ENCODE measurements at regions not wholly inside any gene's neighbourhood (a gene's known extent, or its start where the extent isn't known, plus 50 kb on each side); places are given as distances from the start of the nearest gene placed in this dataset.
"Not testable (repeated sequence)": the region's sequence is repeated elsewhere in the genome, so short reads cannot be mapped to it uniquely, and the experiment has no call there.

GRCh38 chr1:60634106-60634505 lies 448.3 kb upstream of the NFIA start:
- CTCF ChIA-PET: no interaction called here
- POLR2A ChIA-PET: no interaction called here
- DNase-seq (ENCODE audit: extremely low spot score): no peak
- TF ChIP-seq CTCF (IDR thresholded peaks at IDR 0.05; ENCODE audit: control extremely low read depth, extremely low read depth, low read depth, missing control alignments): no peak

GRCh38 chr1:60622486-60622885 lies 459.9 kb upstream of the NFIA start:
- ChIA-PET CTCF (no interaction called here), POLR2A (no interaction called here)
- TF ChIP-seq CTCF (IDR thresholded peaks at IDR 0.05; ENCODE audit: control extremely low read depth, extremely low read depth, low read depth, missing control alignments): no peak
- no peak for DNase-seq (ENCODE audit: extremely low spot score)

- no peak for DNase-seq (ENCODE audit: extremely low spot score)
- CTCF ChIA-PET: interaction anchor here (1.2 kb wide), 1 partner anchor 11 kb away, joined by 3 read pairs; no protein-coding TSS in a partner anchor
- TF ChIP-seq CTCF (IDR thresholded peaks at IDR 0.05; ENCODE audit: control extremely low read depth, extremely low read depth, low read depth, missing control alignments): no peak
- POLR2A ChIA-PET: no interaction called here
These were observed 461.0 kb upstream of the NFIA start for GRCh38 chr1:60621368-60621851.

GRCh38 chr1:60620087-60620486 lies 462.3 kb upstream of the NFIA start:
- TF ChIP-seq CTCF (IDR thresholded peaks at IDR 0.05; ENCODE audit: control extremely low read depth, extremely low read depth, low read depth, missing control alignments): no peak
- POLR2A ChIA-PET: no interaction called here
- CTCF ChIA-PET: no interaction called here
- DNase-seq (ENCODE audit: extremely low spot score): no peak

- ChIA-PET POLR2A (no interaction called here), CTCF (no interaction called here)
These were observed 462.8 kb upstream of the NFIA start for GRCh38 chr1:60619581-60619980.

GRCh38 chr1:60615666-60616065 lies 466.7 kb upstream of the NFIA start:
- CTCF ChIA-PET: no interaction called here
- POLR2A ChIA-PET: no interaction called here
- TF ChIP-seq CTCF (IDR thresholded peaks at IDR 0.05; ENCODE audit: control extremely low read depth, extremely low read depth, low read depth, missing control alignments): no peak
- DNase-seq (ENCODE audit: extremely low spot score): no peak

More at GRCh38 chr1:60619581-60619980, 462.8 kb upstream of the NFIA start:
- DNase-seq (ENCODE audit: extremely low spot score): no peak
- TF ChIP-seq CTCF (IDR thresholded peaks at IDR 0.05; ENCODE audit: control extremely low read depth, extremely low read depth, low read depth, missing control alignments): no peak

GRCh38 chr1:60612790-60613189 lies 469.6 kb upstream of the NFIA start:
- ChIA-PET CTCF (interaction anchor here (1.4 kb wide), 1 partner anchor 16 kb away, joined by 3 read pairs; no protein-coding TSS in a partner anchor), POLR2A (no interaction called here)
- no peak for DNase-seq (ENCODE audit: extremely low spot score)
- no peak for TF ChIP-seq CTCF (IDR thresholded peaks at IDR 0.05; ENCODE audit: control extremely low read depth, extremely low read depth, low read depth, missing control alignments)

- DNase-seq (ENCODE audit: extremely low spot score): not testable (repeated sequence)
These were observed 475.4 kb upstream of the NFIA start for GRCh38 chr1:60606921-60607320.

More at GRCh38 chr1:60606921-60607320, 475.4 kb upstream of the NFIA start:
- CTCF ChIA-PET, POLR2A ChIA-PET: not testable (repeated sequence)
